Neural cell (in vitro differentiated cells): ENCODE measurements at regions not wholly inside any gene's neighbourhood (a gene's known extent, or its start where the extent isn't known, plus 50 kb on each side); places are given as distances from the start of the nearest gene placed in this dataset.

ENCODE experiments used
- CTCF ChIP-seq: fragments of 450-650 bp; IDR thresholded peaks from 2 replicates; pipeline ENCODE4 v1.5.1; 2014; ENCODE audit warnings: antibody characterized with exemption, mild to moderate bottlenecking, moderate library complexity; ENCODE audit not compliant: poor library complexity, severe bottlenecking
- EP300 ChIP-seq: fragments of 450-650 bp; conservative IDR thresholded peaks from 2 replicates; pipeline ENCODE4 v1.6.1; 2014; ENCODE audit warnings: antibody characterized with exemption, mild to moderate bottlenecking, moderate library complexity; ENCODE audit not compliant: poor library complexity, severe bottlenecking
- EZH2 ChIP-seq: fragments of 200-600, 300-800 bp; shearing (Covaris generic), sonication (generic); IDR thresholded peaks from 2 replicates; pipeline ENCODE4 v1.6.1; 2014; ENCODE audit warnings: antibody characterized with exemption, low read length, borderline replicate concordance, mild to moderate bottlenecking; ENCODE audit not compliant: insufficient read depth, poor library complexity, severe bottlenecking
- POLR2AphosphoS5 ChIP-seq: IDR thresholded peaks from 2 replicates; pipeline ENCODE4 v1.6.1; 2012
- RAD21 ChIP-seq: fragments of 450-650 bp; conservative IDR thresholded peaks from 2 replicates; pipeline ENCODE4 v1.6.1; 2014; ENCODE audit warnings: antibody characterized with exemption, mild to moderate bottlenecking, moderate library complexity
- TAF1 ChIP-seq: IDR thresholded peaks from 2 replicates; pipeline ENCODE4 v1.6.1; 2012; ENCODE audit warnings: low read depth

GRCh38 chr10:123323884-123324283, 169.7 kb downstream of the BUB3 start:
- no peak for TF ChIP-seq EP300
- no peak for TF ChIP-seq CTCF
- no peak for TF ChIP-seq POLR2AphosphoS5
- no peak for TF ChIP-seq EZH2
- no peak for TF ChIP-seq RAD21
- TF ChIP-seq TAF1: no peak
